HUES64 (cell line): ENCODE measurements at regions not wholly inside any gene's neighbourhood (a gene's known extent, or its start where the extent isn't known, plus 50 kb on each side); places are given as distances from the start of the nearest gene placed in this dataset.

Experiments
- H3K27ac ChIP-seq: 2 replicates; pipeline ENCODE4 v1.7.0; 2013; ENCODE audit warnings: low read depth, low read length, inconsistent platforms
- H3K27me3 ChIP-seq: 2 replicates; pipeline ENCODE4 v1.6.1; 2013; ENCODE audit warnings: mild to moderate bottlenecking, low read length; ENCODE audit not compliant: insufficient read depth
- H3K36me3 ChIP-seq: 2 replicates; pipeline ENCODE4 v1.6.1; 2013; ENCODE audit warnings: mild to moderate bottlenecking, low read length; ENCODE audit not compliant: insufficient read depth
- H3K4me1 ChIP-seq: 2 replicates; pipeline ENCODE4 v1.6.1; 2013; ENCODE audit warnings: mild to moderate bottlenecking, low read length, moderate library complexity; ENCODE audit not compliant: insufficient read depth
- H3K4me3 ChIP-seq: 2 replicates; pipeline ENCODE4 v1.5.1; 2013; ENCODE audit warnings: mild to moderate bottlenecking, low read length, moderate library complexity
- H3K9ac ChIP-seq: 2 replicates; pipeline ENCODE4 v1.6.1; 2013; ENCODE audit warnings: mild to moderate bottlenecking, low read depth, low read length
- H3K9me3 ChIP-seq: 2 replicates; pipeline ENCODE4 v1.6.1; 2013; ENCODE audit warnings: low read depth, low read length; ENCODE audit not compliant: insufficient read depth
- WGBS: fragments of 150-250, 120-280 bp; methylation state at CpG from one replicate; pipeline ENCODE4 v1.1.7; 2013; ENCODE audit warnings: missing lambda C conversion rate; 5-methylcytosine and 5-hydroxymethylcytosine counted together

DNA sequence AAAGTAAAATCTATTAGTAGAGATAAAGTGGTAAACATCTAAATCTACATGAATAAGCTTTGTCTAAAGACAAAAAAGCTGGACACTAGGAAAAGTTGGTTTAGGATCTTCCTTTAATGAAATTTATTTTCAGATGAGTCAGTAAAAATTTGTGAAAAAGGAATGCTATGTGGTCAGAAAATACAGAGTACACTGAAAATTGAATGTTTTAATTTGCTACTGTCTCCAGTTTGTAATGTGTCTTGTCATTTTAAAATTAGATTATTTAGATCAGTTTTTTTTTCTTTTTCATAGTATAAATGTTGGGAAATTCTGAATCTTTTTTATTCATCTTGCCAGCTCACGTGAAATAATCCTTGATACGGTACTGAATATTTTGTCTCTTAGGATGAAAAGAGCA, 56.9 kb downstream of the SLITRK6 start:
- Histone ChIP-seq H3K9me3 (no peaks in the 10 kb centered on the region), H3K9ac (no peak overlapping the region)
- WGBS, result 0% methylated on average over 1 of the region's 2 CpGs

DNA sequence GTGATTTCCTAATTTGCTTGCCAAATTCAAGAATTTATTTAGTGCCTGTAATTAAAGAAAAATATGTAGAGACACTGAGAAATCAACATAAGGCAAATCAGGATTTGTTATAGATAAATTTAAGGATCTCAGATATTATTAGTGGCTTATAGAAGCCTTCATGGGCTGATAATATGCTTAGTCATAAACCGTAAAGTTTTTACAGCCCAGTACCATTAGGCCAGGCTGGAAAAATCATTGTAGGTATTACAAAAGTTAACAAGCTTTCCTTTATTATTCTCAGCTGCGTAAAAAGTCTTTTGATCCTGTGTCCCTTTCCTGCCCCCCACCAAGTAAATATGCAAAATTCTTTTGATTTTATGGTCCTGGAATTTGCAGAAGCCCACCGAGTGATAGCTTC, 58.2 kb downstream of the SLITRK6 start:
- no peaks in the 10 kb centered on the region for H3K9me3 ChIP-seq
- no peak overlapping the region for H3K27ac ChIP-seq
- peaks cover 20% of the 10 kb centered on the region for H3K4me1 ChIP-seq
- no peak overlapping the region for H3K4me3 ChIP-seq
- H3K36me3 ChIP-seq, result no peaks in the 10 kb centered on the region
- H3K27me3 ChIP-seq, result no peaks in the 10 kb centered on the region
- H3K9ac ChIP-seq, result no peak overlapping the region
- 62% methylated on average over 3 of the region's 3 CpGs for WGBS

More for the DNA sequence above, 56.9 kb downstream of the SLITRK6 start:
- Histone ChIP-seq H3K4me3 (no peak overlapping the region), H3K4me1 (peaks cover 17% of the 10 kb centered on the region), H3K27me3 (no peaks in the 10 kb centered on the region), H3K36me3 (no peaks in the 10 kb centered on the region), H3K27ac (no peak overlapping the region)

DNA sequence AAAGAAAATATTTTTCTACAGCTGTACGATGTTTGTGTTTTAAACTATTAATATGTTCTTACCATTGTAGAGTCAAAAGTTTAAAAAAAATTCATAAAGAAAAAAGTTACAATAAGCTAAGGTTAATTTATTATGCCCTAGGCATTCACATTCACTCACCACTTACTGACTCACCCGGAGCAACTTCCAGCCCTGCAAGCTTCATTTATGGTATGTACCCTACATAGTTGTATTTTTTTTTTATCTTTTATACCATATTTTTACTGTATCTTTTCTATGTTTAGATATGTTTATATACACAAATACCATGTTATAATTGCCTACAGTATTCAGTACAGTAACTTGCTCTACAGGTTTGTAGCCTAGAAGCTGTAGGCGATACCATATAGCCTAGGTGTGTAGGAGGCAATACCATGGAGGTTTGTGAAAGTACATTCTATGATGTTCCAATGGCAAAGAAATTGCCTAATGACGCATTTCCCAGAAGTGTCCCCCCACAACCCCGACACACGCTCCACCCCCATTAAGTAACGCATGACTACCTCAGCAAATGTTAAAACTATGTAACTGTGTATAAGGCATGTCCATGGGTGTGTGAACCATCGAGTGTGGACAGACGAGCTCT, 60.4 kb downstream of the SLITRK6 start:
- no peak overlapping the region for H3K27ac ChIP-seq
- H3K36me3 ChIP-seq, result no peaks in the 10 kb centered on the region
- H3K9me3 ChIP-seq, result no peaks in the 10 kb centered on the region
- no peak overlapping the region for H3K9ac ChIP-seq
- H3K27me3 ChIP-seq, result no peaks in the 10 kb centered on the region
- H3K4me3 ChIP-seq, result no peak overlapping the region
- H3K4me1 ChIP-seq, result peaks cover 20% of the 10 kb centered on the region
- WGBS, result 83% methylated on average over 5 of the region's 9 CpGs

DNA sequence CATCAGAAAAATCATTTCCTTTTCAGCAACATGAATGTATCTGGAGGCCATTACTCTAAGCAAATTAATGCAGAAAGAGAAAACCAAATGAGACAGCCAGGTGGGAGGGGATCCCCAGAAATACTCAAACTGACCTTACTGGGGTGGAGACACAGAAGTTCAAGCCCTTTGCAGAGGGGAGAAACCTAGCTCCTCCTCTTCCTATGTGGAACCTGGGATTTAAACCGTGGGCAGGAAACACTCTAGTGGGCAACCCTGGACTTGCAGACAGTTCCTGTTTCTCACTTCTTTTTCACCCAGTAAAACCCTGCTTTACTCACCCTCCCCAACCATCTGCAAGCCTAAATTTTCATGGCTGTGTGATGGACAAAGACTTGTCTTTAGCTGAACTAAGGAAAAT, 61.3 kb downstream of the SLITRK6 start:
- no peak overlapping the region for H3K27ac ChIP-seq
- WGBS, result 97% methylated on average over 1 of the region's 1 CpG

DNA sequence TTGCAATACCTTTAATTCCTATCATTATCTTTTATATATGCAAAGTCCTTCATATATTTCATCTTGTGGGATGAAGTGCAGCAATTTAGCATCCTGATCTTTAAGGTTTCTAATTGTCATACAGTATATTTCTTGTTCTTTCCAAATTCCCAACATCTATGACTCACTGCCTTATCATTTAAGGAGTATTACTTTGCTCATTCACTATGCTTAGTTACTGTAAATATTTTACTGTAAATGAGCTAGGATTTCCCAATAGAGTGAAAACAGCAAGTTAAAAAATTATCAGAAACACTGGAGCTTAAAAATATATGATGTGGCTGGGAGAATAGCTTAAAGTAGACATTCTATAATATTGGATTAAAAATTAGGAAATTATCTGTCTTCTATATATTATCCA, 69.9 kb downstream of the SLITRK6 start:
- no peaks in the 10 kb centered on the region for H3K4me1 ChIP-seq
- no peak overlapping the region for H3K27ac ChIP-seq
- no peak overlapping the region for H3K9ac ChIP-seq
- no peaks in the 10 kb centered on the region for H3K27me3 ChIP-seq
- no peaks in the 10 kb centered on the region for H3K36me3 ChIP-seq
- H3K4me3 ChIP-seq, result no peak overlapping the region
- H3K9me3 ChIP-seq, result no peaks in the 10 kb centered on the region

More for the DNA sequence above, 61.3 kb downstream of the SLITRK6 start:
- Histone ChIP-seq H3K9me3 (no peaks in the 10 kb centered on the region), H3K36me3 (no peaks in the 10 kb centered on the region), H3K4me1 (peaks cover 15% of the 10 kb centered on the region), H3K27me3 (no peaks in the 10 kb centered on the region), H3K9ac (no peak overlapping the region), H3K4me3 (no peak overlapping the region)

DNA sequence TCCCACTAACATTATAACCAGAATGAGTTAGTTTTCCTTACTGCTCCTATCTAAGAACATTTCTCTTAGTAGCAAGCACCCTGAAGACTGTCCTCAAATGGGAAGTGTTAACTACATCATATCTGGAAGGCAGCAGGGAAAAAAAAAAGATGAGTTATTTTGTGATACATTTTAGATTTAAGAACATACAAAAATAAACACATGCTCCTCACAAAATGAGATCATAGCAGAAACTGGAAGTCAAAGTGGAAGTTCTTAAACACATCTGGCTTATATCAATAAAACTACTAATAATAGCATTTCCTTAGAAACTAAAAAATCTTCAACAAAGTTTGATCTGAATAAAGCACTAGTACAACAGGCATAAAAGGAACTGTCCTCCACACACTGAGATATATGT, 70.4 kb downstream of the SLITRK6 start:
- Histone ChIP-seq H3K4me1 (no peaks in the 10 kb centered on the region), H3K27me3 (no peaks in the 10 kb centered on the region), H3K27ac (no peak overlapping the region), H3K9ac (no peak overlapping the region), H3K36me3 (no peaks in the 10 kb centered on the region), H3K4me3 (no peak overlapping the region), H3K9me3 (no peaks in the 10 kb centered on the region)

DNA sequence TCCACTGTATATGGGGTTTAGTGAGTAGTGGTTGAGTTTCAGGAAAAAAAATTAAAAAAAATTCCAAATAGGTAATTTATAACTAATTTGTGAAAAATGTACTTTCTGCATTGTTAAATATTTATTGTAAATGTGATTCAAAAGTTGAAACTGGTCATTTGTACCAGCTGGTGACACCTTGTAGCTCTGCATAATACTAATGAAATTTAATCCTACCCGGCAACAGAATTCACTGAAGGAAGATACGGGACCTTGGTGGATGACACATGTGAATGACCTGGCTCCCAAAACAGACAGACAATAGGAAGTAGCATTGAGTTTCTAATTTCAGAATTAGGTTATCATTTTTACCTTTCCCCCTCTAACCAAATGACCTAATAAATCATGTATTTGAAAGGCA, 73.8 kb downstream of the SLITRK6 start:
- 95% methylated on average over 2 of the region's 2 CpGs for WGBS
- no peak overlapping the region for H3K4me3 ChIP-seq
- no peak overlapping the region for H3K9ac ChIP-seq
- H3K9me3 ChIP-seq, result no peaks in the 10 kb centered on the region
- no peaks in the 10 kb centered on the region for H3K4me1 ChIP-seq
- H3K27ac ChIP-seq, result no peak overlapping the region
- H3K36me3 ChIP-seq, result no peaks in the 10 kb centered on the region
- H3K27me3 ChIP-seq, result no peaks in the 10 kb centered on the region

DNA sequence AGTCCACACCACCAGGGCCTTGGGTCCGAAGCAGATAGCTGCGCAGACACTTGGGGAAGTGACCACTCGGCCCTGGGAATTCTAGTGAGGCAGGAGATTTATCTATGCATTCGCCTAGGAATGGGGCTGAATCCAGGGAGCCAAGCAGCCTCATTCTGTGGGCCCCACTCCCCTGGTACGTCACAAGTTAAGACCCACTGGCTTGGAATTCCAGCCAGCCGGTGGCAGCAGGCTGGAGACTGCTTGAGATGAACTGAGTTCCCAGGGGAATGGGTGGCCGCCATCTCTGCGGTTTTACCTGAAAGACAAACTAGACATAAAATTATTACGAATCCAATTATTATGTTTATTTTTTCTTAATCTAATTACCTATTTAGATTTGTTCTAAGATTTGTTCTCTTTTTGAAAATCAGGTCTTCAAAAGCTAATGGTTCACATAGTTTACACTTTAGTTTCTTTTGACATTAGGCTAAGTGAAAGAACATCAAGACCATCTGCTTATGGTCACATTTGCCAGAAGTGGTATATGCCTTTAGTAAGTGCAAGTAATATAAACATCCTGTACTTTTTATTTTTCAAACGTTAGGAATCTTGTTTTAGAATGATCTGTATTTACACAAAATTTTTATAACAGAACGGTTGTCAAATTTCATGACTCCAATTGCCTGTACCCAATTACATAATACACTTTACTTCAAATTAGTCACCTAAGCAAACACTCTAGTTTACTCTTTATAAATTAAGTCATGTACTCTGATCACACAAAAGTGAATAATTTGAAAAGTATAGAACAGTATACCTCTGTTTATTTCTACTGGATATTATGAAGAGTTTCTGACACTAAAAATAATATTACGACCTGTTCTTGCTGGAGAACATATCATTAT, 74.4 kb downstream of the SLITRK6 start:
- Histone ChIP-seq H3K27me3 (no peaks in the 10 kb centered on the region), H3K4me1 (no peaks in the 10 kb centered on the region), H3K4me3 (no peak overlapping the region), H3K27ac (no peak overlapping the region), H3K9ac (no peak overlapping the region), H3K36me3 (no peaks in the 10 kb centered on the region), H3K9me3 (no peaks in the 10 kb centered on the region)
- 94% methylated on average over 8 of the region's 12 CpGs for WGBS

DNA sequence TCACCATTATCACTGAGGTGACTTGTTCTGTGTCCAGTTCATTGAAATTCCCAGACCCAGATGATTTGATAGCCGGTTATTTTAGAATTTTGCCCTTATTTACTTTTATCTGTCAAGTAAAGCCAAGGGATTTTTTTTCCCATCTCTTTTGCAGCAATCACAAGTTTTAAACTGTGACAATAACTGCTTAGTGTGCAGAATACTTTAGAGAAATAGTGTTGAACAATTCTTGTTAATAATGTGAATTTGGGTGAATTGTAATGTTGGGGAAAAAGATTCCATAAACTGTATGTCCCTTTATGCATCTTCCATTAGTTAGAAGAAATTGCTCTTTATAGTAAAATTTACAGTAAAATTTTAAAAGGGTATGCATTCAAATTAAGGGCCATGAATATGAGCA, 79.5 kb downstream of the SLITRK6 start:
- Histone ChIP-seq H3K36me3 (no peaks in the 10 kb centered on the region), H3K4me1 (no peaks in the 10 kb centered on the region), H3K4me3 (no peak overlapping the region), H3K9ac (no peak overlapping the region), H3K27me3 (no peaks in the 10 kb centered on the region), H3K27ac (no peak overlapping the region), H3K9me3 (no peaks in the 10 kb centered on the region)
- WGBS, result 100% methylated on average over 1 of the region's 1 CpG

DNA sequence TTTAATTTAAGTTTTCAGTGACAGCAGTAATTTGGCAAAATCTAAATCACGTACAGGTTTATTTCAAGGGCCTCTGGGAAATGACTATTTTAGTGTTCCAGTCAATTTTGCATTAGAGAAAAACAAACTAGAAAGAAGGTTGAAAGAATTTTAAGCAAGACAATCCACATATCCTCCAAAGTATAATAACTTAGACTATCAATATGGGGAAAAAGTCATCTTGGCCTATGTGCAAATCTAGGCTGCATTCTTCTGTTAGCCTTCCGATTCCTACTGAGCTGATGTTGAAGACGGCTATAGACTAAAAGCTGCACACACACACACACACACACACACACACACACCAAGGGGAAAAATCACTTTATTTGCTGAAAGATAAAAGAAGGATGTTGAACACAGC, 81.3 kb downstream of the SLITRK6 start:
- Histone ChIP-seq H3K9ac (no peak overlapping the region), H3K4me1 (no peaks in the 10 kb centered on the region), H3K27me3 (no peaks in the 10 kb centered on the region), H3K36me3 (no peaks in the 10 kb centered on the region), H3K9me3 (no peaks in the 10 kb centered on the region), H3K4me3 (no peak overlapping the region), H3K27ac (no peak overlapping the region)
- 100% methylated on average over 1 of the region's 3 CpGs for WGBS

DNA sequence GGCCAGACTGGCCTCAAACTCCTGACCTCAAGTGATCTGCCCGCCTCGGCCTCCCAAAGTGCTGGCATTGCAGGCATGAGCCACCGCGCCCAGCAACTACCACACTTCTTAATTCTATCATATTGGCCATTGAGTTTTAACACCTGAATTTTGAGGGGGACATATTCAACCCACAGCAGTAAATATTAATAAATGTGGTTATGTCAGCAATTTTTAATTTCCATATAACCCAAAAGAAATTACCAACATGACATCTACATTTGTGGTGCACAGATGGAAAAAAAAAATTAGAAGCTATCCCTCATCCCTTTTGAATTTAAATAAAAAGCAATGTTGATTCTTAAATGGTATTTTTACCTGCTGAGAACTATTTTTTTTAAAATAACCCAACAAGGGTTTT, 88.7 kb downstream of the SLITRK6 start:
- Histone ChIP-seq H3K27ac (no peak overlapping the region), H3K27me3 (no peaks in the 10 kb centered on the region)
- 98% methylated on average over 4 of the region's 4 CpGs for WGBS

More for the DNA sequence above, 88.7 kb downstream of the SLITRK6 start:
- H3K9ac ChIP-seq, result no peak overlapping the region
- H3K4me1 ChIP-seq, result no peaks in the 10 kb centered on the region
- no peak overlapping the region for H3K4me3 ChIP-seq
- H3K36me3 ChIP-seq, result no peaks in the 10 kb centered on the region
- H3K9me3 ChIP-seq, result no peaks in the 10 kb centered on the region
